Uterus (tissue), 2 donors: ENCODE measurements at regions not wholly inside any gene's neighbourhood (a gene's known extent, or its start where the extent isn't known, plus 50 kb on each side); places are given as distances from the start of the nearest gene placed in this dataset.

Source experiments
- POLR2A ChIP-seq, 2 donors: fragments of 450-650 bp; IDR thresholded peaks; one replicate each; pipeline ENCODE4 v1.6.1; 2016; ENCODE audit warnings: antibody characterized with exemption in 2 of 2, mild to moderate bottlenecking in 1 of 2, moderate library complexity in 1 of 2
- TF ChIP-seq, protein P1 (sequence below), 4 experiments: fragments of 200-600 bp in 2 of 4; fragments of 450-650 bp in 2 of 4; sonication (generic) in 2 of 4; IDR thresholded peaks; one replicate each; pipeline ENCODE4 v1.5.1; 2016 to 2019; ENCODE audit warnings: antibody characterized with exemption in 4 of 4, mild to moderate bottlenecking in 2 of 4, moderate library complexity in 1 of 4

DNA sequence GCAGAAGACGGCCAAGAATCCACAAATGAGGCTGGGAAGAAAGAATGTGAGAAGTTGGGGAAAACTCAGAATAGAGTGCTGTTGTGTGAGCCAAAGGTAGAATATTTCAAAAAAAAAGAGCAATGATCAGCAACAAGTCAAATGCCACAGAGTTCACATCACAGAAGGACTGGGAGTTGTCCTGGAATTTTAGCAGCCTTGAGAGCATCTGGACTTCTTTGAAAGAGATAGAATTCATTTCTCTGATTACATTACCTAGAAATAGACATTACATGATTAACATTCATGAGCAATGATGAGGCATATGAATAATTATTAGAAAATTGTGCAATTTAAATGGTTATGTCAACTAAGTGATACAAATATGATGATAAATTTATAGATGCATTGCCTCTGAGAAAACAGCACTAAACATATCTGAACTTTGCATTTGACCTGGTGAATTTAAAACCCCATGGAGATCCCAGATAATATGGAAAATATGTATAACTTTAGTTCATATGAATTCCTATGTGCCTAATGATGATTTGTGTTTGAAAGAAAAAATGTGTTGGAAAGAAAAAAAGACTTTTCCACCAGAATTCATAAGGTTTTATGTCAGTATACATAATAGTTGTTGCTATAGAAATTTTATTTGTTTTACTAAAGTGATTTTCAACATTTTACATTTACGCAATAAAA lies 186.2 kb downstream of the POSTN start:
- TF ChIP-seq POLR2A (IDR thresholded peaks at IDR 0.05) = no peak
- TF ChIP-seq, protein P1, sequence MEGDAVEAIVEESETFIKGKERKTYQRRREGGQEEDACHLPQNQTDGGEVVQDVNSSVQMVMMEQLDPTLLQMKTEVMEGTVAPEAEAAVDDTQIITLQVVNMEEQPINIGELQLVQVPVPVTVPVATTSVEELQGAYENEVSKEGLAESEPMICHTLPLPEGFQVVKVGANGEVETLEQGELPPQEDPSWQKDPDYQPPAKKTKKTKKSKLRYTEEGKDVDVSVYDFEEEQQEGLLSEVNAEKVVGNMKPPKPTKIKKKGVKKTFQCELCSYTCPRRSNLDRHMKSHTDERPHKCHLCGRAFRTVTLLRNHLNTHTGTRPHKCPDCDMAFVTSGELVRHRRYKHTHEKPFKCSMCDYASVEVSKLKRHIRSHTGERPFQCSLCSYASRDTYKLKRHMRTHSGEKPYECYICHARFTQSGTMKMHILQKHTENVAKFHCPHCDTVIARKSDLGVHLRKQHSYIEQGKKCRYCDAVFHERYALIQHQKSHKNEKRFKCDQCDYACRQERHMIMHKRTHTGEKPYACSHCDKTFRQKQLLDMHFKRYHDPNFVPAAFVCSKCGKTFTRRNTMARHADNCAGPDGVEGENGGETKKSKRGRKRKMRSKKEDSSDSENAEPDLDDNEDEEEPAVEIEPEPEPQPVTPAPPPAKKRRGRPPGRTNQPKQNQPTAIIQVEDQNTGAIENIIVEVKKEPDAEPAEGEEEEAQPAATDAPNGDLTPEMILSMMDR (IDR thresholded peaks at IDR 0.05) = no peak
